ENCODE measurements at regions not wholly inside any gene's neighbourhood (a gene's known extent, or its start where the extent isn't known, plus 50 kb on each side); places are given as distances from the start of the nearest gene placed in this dataset.

GRCh38 chr4:111492496-111492895, 652.8 kb upstream of the FAM241A start:
- no peaks in the 10 kb centered on the region for H3F3A ChIP-seq (ENCODE audit: insufficient read depth, low read length, poor library complexity, severe bottlenecking)
- H3K4me3 ChIP-seq (ENCODE audit: low read length): no peak overlapping the region
- H3K4me2 ChIP-seq (ENCODE audit: low read length): no peak overlapping the region
- H3K27ac ChIP-seq (ENCODE audit: low read length): no peak overlapping the region
- TF ChIP-seq TAF1 (IDR thresholded peaks at IDR 0.05; ENCODE audit: low read depth) (no peak), EP300 (conservative IDR thresholded peaks at IDR 0.05; ENCODE audit: poor library complexity, severe bottlenecking) (no peak), MXI1 (conservative IDR thresholded peaks at IDR 0.05; ENCODE audit: poor library complexity, severe bottlenecking) (no peak), CTCF (IDR thresholded peaks at IDR 0.05; ENCODE audit: poor library complexity, severe bottlenecking) (no peak), SMC3 (conservative IDR thresholded peaks at IDR 0.05; ENCODE audit: poor library complexity) (no peak), RAD21 (conservative IDR thresholded peaks at IDR 0.05) (no peak), EZH2 (IDR thresholded peaks at IDR 0.05; ENCODE audit: borderline replicate concordance, insufficient read depth, low read length, poor library complexity, severe bottlenecking) (no peak), REST (IDR thresholded peaks at IDR 0.05; ENCODE audit: borderline replicate concordance) (no peak), POLR2AphosphoS5 (IDR thresholded peaks at IDR 0.05) (no peak)
- H3K79me2 ChIP-seq (replicated peaks; ENCODE audit: insufficient read depth, low read length): no peaks in the 10 kb centered on the region
- no peaks in the 10 kb centered on the region for H3K9me3 ChIP-seq (ENCODE audit: low read length)
- H2AFZ ChIP-seq (ENCODE audit: low read depth, low read length): no peak overlapping the region
- no peaks in the 10 kb centered on the region for H3K36me3 ChIP-seq (ENCODE audit: insufficient read depth, low read length)
- H3K9me2 ChIP-seq (ENCODE audit: insufficient read depth, low read length): no peaks in the 10 kb centered on the region
- no peaks in the 10 kb centered on the region for H4K20me1 ChIP-seq (ENCODE audit: insufficient read depth)
- no peak overlapping the region for H3K9ac ChIP-seq (ENCODE audit: low read length)
- H3K27me3 ChIP-seq (ENCODE audit: insufficient read depth, low read depth, low read length): no peaks in the 10 kb centered on the region

- no peaks in the 10 kb centered on the region for H4K20me1 ChIP-seq (ENCODE audit: insufficient read depth)
- no peak overlapping the region for H2AFZ ChIP-seq (ENCODE audit: low read depth, low read length)
- H3K79me2 ChIP-seq (replicated peaks; ENCODE audit: insufficient read depth, low read length): no peaks in the 10 kb centered on the region
- no peaks in the 10 kb centered on the region for H3F3A ChIP-seq (ENCODE audit: insufficient read depth, low read length, poor library complexity, severe bottlenecking)
- TF ChIP-seq EZH2 (IDR thresholded peaks at IDR 0.05; ENCODE audit: borderline replicate concordance, insufficient read depth, low read length, poor library complexity, severe bottlenecking): no peak
- no peak for TF ChIP-seq TAF1 (IDR thresholded peaks at IDR 0.05; ENCODE audit: low read depth)
- no peak for TF ChIP-seq SMC3 (conservative IDR thresholded peaks at IDR 0.05; ENCODE audit: poor library complexity)
- TF ChIP-seq RAD21 (conservative IDR thresholded peaks at IDR 0.05): no peak
- TF ChIP-seq CTCF (IDR thresholded peaks at IDR 0.05; ENCODE audit: poor library complexity, severe bottlenecking): no peak
- no peak for TF ChIP-seq MXI1 (conservative IDR thresholded peaks at IDR 0.05; ENCODE audit: poor library complexity, severe bottlenecking)
- TF ChIP-seq EP300 (conservative IDR thresholded peaks at IDR 0.05; ENCODE audit: poor library complexity, severe bottlenecking): no peak
- TF ChIP-seq REST (IDR thresholded peaks at IDR 0.05; ENCODE audit: borderline replicate concordance): no peak
- TF ChIP-seq POLR2AphosphoS5 (IDR thresholded peaks at IDR 0.05): no peak
- no peak overlapping the region for H3K9ac ChIP-seq (ENCODE audit: low read length)
- no peak overlapping the region for H3K4me3 ChIP-seq (ENCODE audit: low read length)
- no peak overlapping the region for H3K27ac ChIP-seq (ENCODE audit: low read length)
- H3K27me3 ChIP-seq (ENCODE audit: insufficient read depth, low read depth, low read length): no peaks in the 10 kb centered on the region
- H3K4me2 ChIP-seq (ENCODE audit: low read length): no peak overlapping the region
- H3K9me2 ChIP-seq (ENCODE audit: insufficient read depth, low read length): no peaks in the 10 kb centered on the region
- no peaks in the 10 kb centered on the region for H3K36me3 ChIP-seq (ENCODE audit: insufficient read depth, low read length)
- no peaks in the 10 kb centered on the region for H3K9me3 ChIP-seq (ENCODE audit: low read length)
Observed at GRCh38 chr4:111494471-111494870, 650.8 kb upstream of the FAM241A start.
